Trophoblast cell (in vitro differentiated cells and primary cell): ENCODE measurements at regions not wholly inside any gene's neighbourhood (a gene's known extent, or its start where the extent isn't known, plus 50 kb on each side); places are given as distances from the start of the nearest gene placed in this dataset.

Source experiments
- DNase-seq, 2 donors: peaks; one replicate each; pipeline ENCODE4 v3.0.0-alpha.2; 2016
- H2AFZ ChIP-seq: 2 replicates; pipeline ENCODE4 v1.6.1; 2013; ENCODE audit warnings: low read length, moderate library complexity, mild to moderate bottlenecking; ENCODE audit not compliant: insufficient read depth, poor library complexity
- H2AK5ac ChIP-seq: 2 replicates; pipeline ENCODE4 v1.6.1; 2013; ENCODE audit warnings: mild to moderate bottlenecking, low read length
- H2BK120ac ChIP-seq: 2 replicates; pipeline ENCODE4 v1.6.1; 2013; ENCODE audit warnings: low read length, mild to moderate bottlenecking, moderate library complexity; ENCODE audit not compliant: insufficient read depth, poor library complexity
- H2BK12ac ChIP-seq: 2 replicates; pipeline ENCODE4 v1.6.1; 2013; ENCODE audit warnings: mild to moderate bottlenecking, low read length, moderate library complexity
- H2BK5ac ChIP-seq: 2 replicates; pipeline ENCODE4 v1.6.1; 2013; ENCODE audit warnings: low read length, low read depth, moderate library complexity, mild to moderate bottlenecking; ENCODE audit not compliant: poor library complexity
- H3K14ac ChIP-seq: 2 replicates; pipeline ENCODE4 v1.6.1; 2013; ENCODE audit warnings: mild to moderate bottlenecking, low read length
- H3K18ac ChIP-seq: 2 replicates; pipeline ENCODE4 v1.6.1; 2013; ENCODE audit warnings: mild to moderate bottlenecking, low read length
- H3K23ac ChIP-seq: 2 replicates; pipeline ENCODE4 v1.6.1; 2013; ENCODE audit warnings: low read length
- H3K27ac ChIP-seq: 2 replicates; pipeline ENCODE4 v1.5.1; 2013; ENCODE audit warnings: low read depth, mild to moderate bottlenecking, inconsistent platforms, low read length, moderate library complexity
- H3K27me3 ChIP-seq: 2 replicates; pipeline ENCODE4 v1.6.1; 2013; ENCODE audit warnings: inconsistent platforms, mild to moderate bottlenecking, low read length, moderate library complexity; ENCODE audit not compliant: insufficient read depth
- H3K36me3 ChIP-seq, 2 experiments: 1 replicate in 1 of 2; 2 replicates in 1 of 2; pipeline ENCODE4 v1.6.1; 2013; ENCODE audit warnings: low read length in 2 of 2, mild to moderate bottlenecking in 2 of 2, moderate library complexity in 1 of 2; ENCODE audit not compliant: insufficient read depth in 2 of 2, control insufficient read depth in 1 of 2
- H3K4ac ChIP-seq: 2 replicates; pipeline ENCODE4 v1.6.1; 2013; ENCODE audit warnings: low read depth, mild to moderate bottlenecking, low read length, moderate library complexity
- H3K4me1 ChIP-seq, 2 experiments: 1 replicate in 1 of 2; 2 replicates in 1 of 2; pipeline ENCODE4 v1.6.1; 2013; ENCODE audit warnings: low read length in 2 of 2, mild to moderate bottlenecking in 2 of 2, moderate library complexity in 1 of 2; ENCODE audit not compliant: insufficient read depth in 2 of 2, control insufficient read depth in 1 of 2
- H3K4me2 ChIP-seq: 2 replicates; pipeline ENCODE4 v1.6.1; 2013; ENCODE audit warnings: inconsistent platforms, mild to moderate bottlenecking, low read length, moderate library complexity
- H3K4me3 ChIP-seq: 2 replicates; pipeline ENCODE4 v1.5.1; 2013; ENCODE audit warnings: mild to moderate bottlenecking, low read depth, low read length, inconsistent platforms
- H3K79me1 ChIP-seq: one replicate; pipeline ENCODE4 v1.6.1; 2013; ENCODE audit warnings: low read length
- H3K79me2 ChIP-seq: 2 replicates; pipeline ENCODE4 v1.6.1; 2013; ENCODE audit warnings: low read length, mild to moderate bottlenecking; ENCODE audit not compliant: control insufficient read depth, insufficient read depth, poor library complexity
- H3K9ac ChIP-seq: 2 replicates; pipeline ENCODE4 v1.6.1; 2013; ENCODE audit warnings: mild to moderate bottlenecking, low read length
- H3K9me3 ChIP-seq: 2 replicates; pipeline ENCODE4 v1.6.1; 2013; ENCODE audit warnings: low read depth, mild to moderate bottlenecking, control low read depth, inconsistent platforms, low read length; ENCODE audit not compliant: insufficient read depth
- H4K12ac ChIP-seq: 2 replicates; pipeline ENCODE4 v1.6.1; 2013; ENCODE audit warnings: low read depth, mild to moderate bottlenecking, low read length, moderate library complexity
- H4K8ac ChIP-seq: 2 replicates; pipeline ENCODE4 v1.6.1; 2013; ENCODE audit warnings: low read depth, mild to moderate bottlenecking, low read length, moderate library complexity
- H4K91ac ChIP-seq: one replicate; pipeline ENCODE4 v1.6.1; 2013; ENCODE audit warnings: low read depth, mild to moderate bottlenecking, low read length, moderate library complexity
- WGBS: extraction: QIAGEN DNeasy Blood & Tissue Kit; methylation state at CpG from one replicate; pipeline ENCODE4 v1.1.7; 2013; ENCODE audit warnings: missing lambda C conversion rate; ENCODE audit not compliant: insufficient read length, insufficient coverage; ENCODE audit errors: extremely low coverage; 5-methylcytosine and 5-hydroxymethylcytosine counted together

GRCh38 chr10:43890124-43890523 is 241.4 kb upstream of the ZNF32 start:
- no peak overlapping the region for H2AFZ ChIP-seq
- no peaks in the 10 kb centered on the region for H3K9me3 ChIP-seq
- no peak overlapping the region for H2BK5ac ChIP-seq
- H3K4ac ChIP-seq: no peak overlapping the region
- H2AK5ac ChIP-seq: no peak overlapping the region
- no peak overlapping the region for H2BK12ac ChIP-seq
- H3K4me1 ChIP-seq: peaks cover 6 to 7% of the 10 kb centered on the region in 2 experiments
- H3K14ac ChIP-seq: no peak overlapping the region
- no peak overlapping the region for H3K18ac ChIP-seq
- H2BK120ac ChIP-seq: no peak overlapping the region
- H3K4me3 ChIP-seq: no peak overlapping the region
- no peak overlapping the region for H3K9ac ChIP-seq
- no CpG with 5 or more reads among the region's 2 CpGs for WGBS
- no peaks in the 10 kb centered on the region for H3K79me1 ChIP-seq
- no peak overlapping the region for H4K12ac ChIP-seq
- H3K23ac ChIP-seq: no peak overlapping the region
- no peaks in the 10 kb centered on the region for H3K27me3 ChIP-seq
- no peaks in the 10 kb centered on the region for H3K79me2 ChIP-seq
- no peaks in the 10 kb centered on the region for H3K36me3 ChIP-seq
- H4K8ac ChIP-seq: no peak overlapping the region
- DNase-seq: no peak
- no peak overlapping the region for H4K91ac ChIP-seq
- no peak overlapping the region for H3K4me2 ChIP-seq
- no peak overlapping the region for H3K27ac ChIP-seq

GRCh38 chr10:43888586-43888985 is 239.9 kb upstream of the ZNF32 start:
- H3K9me3 ChIP-seq: no peaks in the 10 kb centered on the region
- no peak overlapping the region for H3K18ac ChIP-seq
- no peak overlapping the region for H3K23ac ChIP-seq
- H3K14ac ChIP-seq: no peak overlapping the region
- no peak overlapping the region for H2AFZ ChIP-seq
- H3K27me3 ChIP-seq: no peaks in the 10 kb centered on the region
- H2BK5ac ChIP-seq: no peak overlapping the region
- H3K4me3 ChIP-seq: no peak overlapping the region
- H3K79me1 ChIP-seq: no peaks in the 10 kb centered on the region
- no peak overlapping the region for H3K4ac ChIP-seq
- no peaks in the 10 kb centered on the region for H3K79me2 ChIP-seq
- DNase-seq: peak in 1 of 2 donors; percentile 36
- no peak overlapping the region for H3K27ac ChIP-seq
- no peak overlapping the region for H2BK120ac ChIP-seq
- peaks cover 6 to 7% of the 10 kb centered on the region in 2 experiments for H3K4me1 ChIP-seq
- H2AK5ac ChIP-seq: no peak overlapping the region
- H2BK12ac ChIP-seq: no peak overlapping the region
- no peak overlapping the region for H4K12ac ChIP-seq
- H3K4me2 ChIP-seq: no peak overlapping the region
- H4K91ac ChIP-seq: no peak overlapping the region
- no peak overlapping the region for H4K8ac ChIP-seq
- H3K9ac ChIP-seq: no peak overlapping the region
- H3K36me3 ChIP-seq: no peaks in the 10 kb centered on the region
- no CpG with 5 or more reads among the region's 3 CpGs for WGBS

- DNase-seq: no peak
- Histone ChIP-seq H2AFZ (no peak overlapping the region), H3K9me3 (no peaks in the 10 kb centered on the region), H3K36me3 (no peaks in the 10 kb centered on the region), H2BK5ac (no peak overlapping the region), H3K9ac (no peak overlapping the region), H3K79me2 (no peaks in the 10 kb centered on the region), H4K8ac (no peak overlapping the region), H3K27ac (no peak overlapping the region), H3K18ac (no peak overlapping the region), H3K79me1 (no peaks in the 10 kb centered on the region), H2AK5ac (no peak overlapping the region), H4K91ac (no peak overlapping the region), H3K4ac (no peak overlapping the region), H3K27me3 (no peaks in the 10 kb centered on the region), H2BK12ac (no peak overlapping the region), H3K4me1 (no peaks in the 10 kb centered on the region), H3K14ac (no peak overlapping the region), H3K23ac (no peak overlapping the region), H3K4me3 (no peak overlapping the region), H2BK120ac (no peak overlapping the region), H4K12ac (no peak overlapping the region), H3K4me2 (no peak overlapping the region)
- no CpG with 5 or more reads among the region's 2 CpGs for WGBS
Measured at GRCh38 chr10:43885842-43886241, 237.2 kb upstream of the ZNF32 start.

- Histone ChIP-seq H3K9me3 (no peaks in the 10 kb centered on the region), H3K27me3 (no peaks in the 10 kb centered on the region), H2AFZ (no peak overlapping the region), H3K27ac (no peak overlapping the region), H3K79me2 (no peaks in the 10 kb centered on the region), H4K91ac (no peak overlapping the region), H2BK5ac (no peak overlapping the region), H3K14ac (no peak overlapping the region), H3K4ac (no peak overlapping the region), H3K79me1 (no peaks in the 10 kb centered on the region), H2BK120ac (no peak overlapping the region), H3K4me1 (no peaks in the 10 kb centered on the region), H2BK12ac (no peak overlapping the region), H3K36me3 (no peaks in the 10 kb centered on the region), H3K4me3 (no peak overlapping the region), H3K4me2 (no peak overlapping the region), H3K9ac (no peak overlapping the region), H2AK5ac (no peak overlapping the region), H3K18ac (no peak overlapping the region), H4K12ac (no peak overlapping the region), H3K23ac (no peak overlapping the region), H4K8ac (no peak overlapping the region)
- WGBS: no CpG with 5 or more reads among the region's 5 CpGs
- no peak for DNase-seq
Measured at GRCh38 chr10:43885252-43885651, 236.6 kb upstream of the ZNF32 start.
